GM21367 (cell line): ENCODE measurements at regions not wholly inside any gene's neighbourhood (a gene's known extent, or its start where the extent isn't known, plus 50 kb on each side); places are given as distances from the start of the nearest gene placed in this dataset.
A peak's percentile ranks its signal among the peaks of the same experiment; 100 is the strongest.

ENCODE experiments used
- ATAC-seq: cut with Tn5 transposase; IDR thresholded peaks from one replicate; pipeline ENCODE4 v1.9.1; 2021; ENCODE audit not compliant: unreplicated experiment

GRCh38 chr5:173689171-173689736 is 72.8 kb upstream of the BOD1 start:
- ATAC-seq: no peak

- peak; percentile 47 for ATAC-seq
These were observed 73.4 kb upstream of the BOD1 start for GRCh38 chr5:173689737-173690360.

- no peak for ATAC-seq
These were observed 75.5 kb upstream of the BOD1 start for GRCh38 chr5:173691931-173692330.

DNA sequence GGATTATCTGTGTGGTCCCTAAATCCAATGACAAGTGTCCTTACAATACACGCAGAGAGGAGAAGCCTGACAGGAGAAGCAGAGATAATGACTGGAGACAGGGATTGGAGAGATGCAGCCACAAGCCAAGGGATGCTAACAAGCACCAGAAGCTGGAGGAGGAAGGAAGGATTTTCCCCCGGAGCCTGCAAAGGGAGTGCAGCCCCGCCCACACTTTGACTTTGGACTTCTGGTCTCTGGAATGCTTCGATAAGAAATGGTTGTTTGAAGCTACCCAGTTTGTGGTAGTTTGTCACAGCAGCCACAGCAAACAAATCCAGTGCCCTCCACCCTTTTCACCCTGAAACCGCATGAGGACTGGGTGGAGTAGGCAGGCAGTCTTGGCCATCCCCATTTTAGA is 77.2 kb upstream of the BOD1 start:
- ATAC-seq: no peak

DNA sequence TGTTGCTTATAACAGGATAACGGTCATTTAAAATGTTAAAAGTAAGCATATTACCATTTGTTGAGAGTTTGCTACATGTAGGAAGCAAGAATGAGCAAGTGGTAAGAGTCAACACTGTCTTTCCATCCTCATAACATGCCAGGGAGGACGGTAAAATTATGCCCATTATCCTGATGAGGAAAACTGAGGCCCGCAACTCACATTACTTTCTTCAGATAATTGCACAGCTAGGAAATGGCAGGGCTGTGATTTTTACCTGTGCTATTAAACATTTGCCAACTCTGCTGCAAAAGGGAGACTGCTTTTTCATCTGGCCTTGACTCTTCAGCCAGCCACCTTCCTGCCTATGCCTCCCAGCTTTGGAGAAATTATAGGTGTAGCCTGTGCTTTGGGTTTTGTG is 79.8 kb upstream of the BOD1 start:
- no peak for ATAC-seq

DNA sequence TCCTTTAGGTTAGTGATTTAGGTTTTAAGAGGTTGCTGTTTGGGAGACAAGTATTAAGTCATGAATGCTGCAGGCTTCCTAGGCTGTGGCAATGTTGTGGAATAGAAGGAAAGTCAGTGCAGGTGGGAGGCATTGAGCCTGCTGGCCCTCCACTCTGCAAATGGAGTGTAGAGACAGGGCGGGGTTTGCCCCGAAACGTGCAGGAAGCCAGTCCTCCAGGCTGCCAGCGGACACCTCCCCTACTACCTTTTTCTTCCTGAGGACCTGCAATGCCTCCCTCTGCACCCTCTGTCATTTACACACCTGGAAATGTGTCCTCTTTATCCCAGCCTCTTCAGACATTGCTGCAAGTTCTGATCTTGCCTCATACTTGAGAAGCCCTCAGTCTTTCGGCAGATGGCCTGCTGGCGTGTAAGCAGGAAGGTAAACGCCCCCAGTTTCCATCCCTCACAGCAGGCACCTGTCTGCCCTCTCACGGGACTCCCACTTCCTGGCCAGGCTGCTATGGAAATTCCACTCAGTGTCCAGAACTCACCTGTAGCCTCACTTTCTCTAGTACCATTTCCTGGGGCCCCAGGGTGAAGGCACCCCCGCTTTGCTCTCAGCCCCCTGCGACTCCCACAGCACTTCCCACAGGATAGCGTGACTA is 81.6 kb upstream of the BOD1 start:
- ATAC-seq: peak; percentile 58

DNA sequence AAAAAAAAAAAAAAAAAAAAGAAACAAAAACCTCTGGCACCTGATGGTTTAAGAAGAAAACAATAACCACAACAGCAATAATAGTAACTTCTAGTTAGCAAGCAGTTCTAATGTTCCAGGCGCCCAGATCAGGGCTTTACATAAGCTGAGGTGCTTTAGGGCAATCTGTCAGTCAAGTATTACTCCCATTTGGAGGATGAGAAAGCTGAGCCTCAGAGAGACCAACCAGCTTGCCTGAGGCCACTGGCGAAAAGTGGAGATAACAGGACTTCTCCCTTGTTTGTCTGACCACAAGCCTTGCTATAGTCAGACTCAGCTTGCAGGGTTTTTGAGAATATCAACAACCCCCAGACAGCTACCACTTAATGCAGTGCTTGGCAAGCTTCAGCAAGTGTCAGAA is 83.5 kb upstream of the BOD1 start:
- ATAC-seq: no peak

- ATAC-seq: no peak
These were observed 87.0 kb upstream of the BOD1 start for GRCh38 chr5:173703466-173703865.

DNA sequence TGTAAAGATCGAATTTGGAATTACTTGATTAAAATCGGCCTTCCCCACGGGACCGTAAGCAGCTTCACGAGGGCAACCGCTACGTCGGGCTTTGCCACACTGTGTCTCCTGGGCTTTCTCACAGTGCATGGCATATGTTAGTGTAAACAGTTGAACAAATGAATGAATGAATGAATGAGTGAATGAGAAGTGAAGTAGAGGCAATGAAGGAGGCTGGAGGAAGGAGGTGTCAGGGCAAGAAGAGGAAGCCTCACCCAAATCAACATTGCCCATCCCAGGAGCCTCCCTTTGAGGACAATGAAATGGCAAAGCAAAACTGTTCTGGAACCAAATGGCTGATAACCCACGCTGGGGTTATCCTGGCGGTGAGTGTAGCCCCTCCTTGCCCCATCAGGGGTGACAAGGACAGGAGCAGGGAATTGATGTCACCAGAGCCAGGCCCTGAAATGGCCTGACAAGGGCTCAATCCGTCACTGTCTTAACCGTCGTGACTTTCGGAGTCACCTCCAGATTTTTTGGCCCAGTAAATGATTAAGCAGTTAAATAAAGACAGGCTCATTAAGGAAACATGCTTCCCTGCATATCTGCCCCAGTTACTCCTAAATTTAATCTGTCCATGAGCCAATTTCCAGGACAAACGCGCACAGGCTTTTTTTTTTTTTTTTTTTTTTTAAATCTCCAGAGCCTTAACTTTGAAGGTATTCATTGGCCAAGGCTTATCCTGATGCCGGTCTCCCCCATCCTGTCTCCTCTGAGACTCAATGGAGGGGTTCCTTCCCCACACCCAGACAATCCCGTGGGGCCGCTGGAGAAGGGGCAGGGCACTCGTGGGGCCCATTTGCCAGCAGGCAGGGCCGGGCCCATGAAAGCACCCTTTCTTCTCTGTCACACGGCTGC is 88.4 kb upstream of the BOD1 start:
- ATAC-seq: no peak

- no peak for ATAC-seq
These were observed 89.1 kb upstream of the BOD1 start for GRCh38 chr5:173705512-173706044.

DNA sequence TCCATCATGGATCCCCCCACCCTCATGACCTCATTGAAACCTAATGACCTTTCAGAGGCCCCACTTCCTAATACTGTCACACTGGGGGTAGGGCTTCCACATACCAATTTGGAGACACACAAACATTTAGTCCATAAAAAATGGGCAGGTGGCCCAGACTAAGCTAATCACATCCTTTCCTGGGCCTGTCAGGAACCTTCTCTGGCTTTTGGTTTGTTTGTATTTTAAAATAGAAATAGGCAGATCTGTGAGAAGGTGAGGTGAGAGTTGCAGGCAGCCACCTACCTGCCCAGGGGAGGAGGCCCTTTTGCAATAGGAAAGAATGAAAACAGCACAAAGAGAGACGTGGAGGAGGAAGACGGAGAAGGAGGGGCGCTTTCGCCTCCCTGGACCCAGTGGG is 90.2 kb upstream of the BOD1 start:
- no peak for ATAC-seq

DNA sequence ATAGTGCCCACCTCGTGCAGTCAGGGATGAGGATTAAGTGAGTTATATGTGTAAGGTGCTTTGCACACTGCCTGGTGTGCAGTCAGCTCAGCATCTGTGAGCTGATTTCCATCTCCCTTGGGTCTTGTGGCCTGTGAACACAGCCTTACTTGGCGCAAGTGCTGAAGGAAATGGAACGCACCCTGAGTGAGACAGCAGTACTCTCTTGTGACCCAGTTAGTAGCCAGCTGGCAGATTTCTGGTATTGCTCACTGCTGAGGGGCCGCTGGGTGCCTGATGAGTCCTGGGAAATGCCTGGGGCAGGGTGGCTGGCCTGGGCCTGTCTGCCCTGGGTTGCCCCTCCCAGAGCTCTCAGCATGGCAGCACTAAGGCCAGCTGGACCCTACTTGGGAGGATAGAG is 90.9 kb upstream of the BOD1 start:
- ATAC-seq: peak; percentile 67

- ATAC-seq: no peak
These were observed 92.7 kb upstream of the BOD1 start for GRCh38 chr5:173709145-173709544.

GRCh38 chr5:173709761-173710160 is 93.3 kb upstream of the BOD1 start:
- ATAC-seq: no peak

DNA sequence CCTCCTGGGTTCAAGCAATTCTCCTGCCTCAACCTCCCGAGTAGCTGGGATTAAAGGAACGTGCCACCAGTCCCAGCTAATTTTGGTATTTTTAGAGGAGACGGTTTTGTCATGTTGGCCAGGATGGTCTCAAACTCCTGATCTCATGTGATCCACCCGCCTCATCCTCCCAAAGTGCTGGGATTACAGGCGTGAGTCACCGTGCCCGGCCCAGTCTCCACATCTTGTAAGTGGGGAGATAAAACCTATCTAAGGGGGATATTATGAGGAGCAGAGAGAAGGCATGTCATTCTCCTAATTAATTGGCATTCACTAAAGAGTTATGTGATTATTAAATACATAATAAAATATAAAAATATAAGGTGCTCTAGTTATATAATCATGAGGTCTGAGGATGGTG is 94.1 kb upstream of the BOD1 start:
- no peak for ATAC-seq

- ATAC-seq: no peak
These were observed 95.0 kb upstream of the BOD1 start for GRCh38 chr5:173711466-173711865.

GRCh38 chr5:173712609-173713175 is 96.2 kb upstream of the BOD1 start:
- ATAC-seq: no peak

DNA sequence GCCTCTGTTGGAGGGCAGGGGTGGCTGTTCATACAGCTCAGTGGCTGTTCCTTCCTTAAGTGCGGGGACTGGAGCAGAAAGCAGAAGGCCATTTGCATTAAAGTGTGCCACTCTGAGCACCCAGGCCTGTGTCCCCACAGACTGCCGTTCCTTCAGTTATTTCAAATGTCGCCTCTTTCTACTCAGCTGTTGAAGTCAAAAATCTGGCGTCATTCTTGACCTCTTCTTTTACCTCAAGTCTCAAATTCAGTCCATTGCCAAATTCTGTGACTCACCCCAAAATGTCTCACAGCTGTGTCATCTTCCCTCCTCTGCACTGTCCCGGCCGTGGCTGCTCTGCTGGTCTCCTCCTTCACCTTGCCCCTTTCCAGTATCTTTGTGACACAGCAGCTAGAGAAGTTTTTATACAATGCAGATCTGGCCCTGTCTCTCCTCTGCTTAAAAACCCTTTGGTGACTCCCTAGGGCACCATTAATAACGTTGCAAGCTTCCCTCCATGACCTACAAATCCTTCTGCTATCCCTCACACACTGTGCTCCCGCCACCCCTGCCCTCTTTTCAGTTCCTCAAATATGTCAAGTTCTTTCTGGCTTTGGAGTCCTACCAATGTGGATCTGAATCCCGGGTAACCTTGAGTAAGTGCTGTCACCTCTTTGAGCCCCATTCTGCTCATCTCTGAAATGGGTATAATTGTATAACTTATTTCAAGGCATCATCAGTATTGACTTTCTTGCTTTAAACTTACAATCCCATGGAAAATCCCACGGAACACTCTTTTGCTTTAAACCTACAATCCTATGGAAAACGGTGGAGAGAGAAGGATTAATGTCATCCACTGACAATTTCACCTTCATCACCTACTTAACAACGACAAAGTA is 98.3 kb upstream of the BOD1 start:
- no peak for ATAC-seq

GRCh38 chr5:173715607-173716006 is 99.2 kb upstream of the BOD1 start:
- no peak for ATAC-seq

- ATAC-seq: no peak
These were observed 99.7 kb upstream of the BOD1 start for GRCh38 chr5:173716058-173716682.
